A549 (cell line): ENCODE measurements at regions not wholly inside any gene's neighbourhood (a gene's known extent, or its start where the extent isn't known, plus 50 kb on each side); places are given as distances from the start of the nearest gene placed in this dataset.

Source experiments
- CEBPB ChIP-seq, 2 experiments: fragments of >200 bp in 1 of 2; sonication (Bioruptor Twin) in 1 of 2; formaldehyde crosslinking in 1 of 2; IDR thresholded peaks; 2 replicates each; pipeline ENCODE4 v1.6.1; 2012 to 2016
- CHD2 ChIP-seq: fragments of 150-350 bp; IDR thresholded peaks from 2 replicates; pipeline ENCODE4 v1.6.1; 2014; ENCODE audit warnings: low read length; ENCODE audit not compliant: partially characterized antibody
- CTCF ChIP-seq: fragments of >200 bp; sonication (Bioruptor Twin); formaldehyde crosslinking; IDR thresholded peaks from 3 replicates; pipeline ENCODE4 v1.5.1; 2016
- EHF ChIP-seq: fragments of 250-450 bp; sonication (Bioruptor Pico); IDR thresholded peaks from 2 replicates; pipeline ENCODE4 v1.5.0; 2020; ENCODE audit warnings: mild to moderate bottlenecking
- JUN ChIP-seq, 2 experiments: fragments of >200 bp; sonication (Bioruptor Twin); formaldehyde crosslinking; IDR thresholded peaks; 2 replicates in 1 of 2; 3 replicates in 1 of 2; pipeline ENCODE4 v1.6.1; 2016 to 2017
- PBX3 ChIP-seq: IDR thresholded peaks from 2 replicates; pipeline ENCODE4 v1.6.1; 2012
- POLR2A ChIP-seq: IDR thresholded peaks from 2 replicates; pipeline ENCODE4 v1.6.1; 2012; ENCODE audit warnings: mild to moderate bottlenecking, low read length
- RFX5 ChIP-seq: fragments of 450-650 bp; IDR thresholded peaks from 2 replicates; pipeline ENCODE4 v1.7.1; 2014; ENCODE audit warnings: antibody characterized with exemption, mild to moderate bottlenecking, moderate library complexity

DNA sequence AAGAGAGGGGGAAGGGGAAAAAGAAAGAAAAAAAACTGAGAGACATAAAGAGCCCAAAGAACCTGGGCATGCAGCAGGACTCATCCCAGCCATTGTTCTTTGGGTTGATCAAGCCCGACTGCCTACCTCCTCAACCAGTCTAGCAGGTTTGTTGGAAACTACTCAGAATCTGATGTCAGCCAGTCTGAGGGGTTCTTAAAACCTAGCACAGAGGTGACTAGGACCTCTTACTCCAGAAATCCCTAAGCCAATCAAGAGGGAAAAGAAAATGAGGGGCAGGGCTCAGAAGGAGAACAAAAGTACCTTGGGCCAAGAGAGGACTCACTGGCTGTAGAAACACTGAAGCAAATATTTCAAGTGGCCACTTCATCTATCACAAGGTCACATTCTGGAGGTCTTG, 228.0 kb downstream of the AASDHPPT start:
- TF ChIP-seq JUN (IDR thresholded peaks at IDR 0.05) (no peak), POLR2A (no peak), CHD2 (no peak), CTCF (no peak), RFX5 (no peak), EHF (CRISPR knock-in tag) (no peak), CEBPB (IDR thresholded peaks at IDR 0.05) (no peak), PBX3 (no peak)
